ENCODE measurements at regions not wholly inside any gene's neighbourhood (a gene's known extent, or its start where the extent isn't known, plus 50 kb on each side); places are given as distances from the start of the nearest gene placed in this dataset.

DNA sequence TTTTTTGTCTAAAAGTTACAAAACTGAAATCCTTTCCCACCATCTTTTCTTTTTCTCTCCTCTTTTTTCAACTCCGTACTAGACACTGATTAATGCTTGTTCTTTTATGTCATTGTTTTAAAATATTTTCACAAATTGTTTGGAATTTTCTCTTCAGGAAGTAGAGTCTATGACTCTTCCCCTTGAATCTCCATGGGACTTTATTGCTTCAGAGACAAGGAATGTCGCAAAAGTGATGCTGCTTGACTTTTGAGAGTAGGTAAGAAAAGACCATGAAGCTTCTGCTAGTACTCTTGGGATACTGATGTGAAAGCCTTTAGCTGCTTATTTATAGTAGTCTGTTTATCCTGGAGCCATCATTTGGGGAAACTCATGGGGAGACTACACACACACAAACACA lies 260.1 kb upstream of the SLC10A2 start:
- TF ChIP-seq RAD21 (IDR thresholded peaks at IDR 0.05; ENCODE audit: low read depth), result no peak
- no peak for TF ChIP-seq TAF1 (IDR thresholded peaks at IDR 0.05; ENCODE audit: low read depth)
- TF ChIP-seq, protein P1, sequence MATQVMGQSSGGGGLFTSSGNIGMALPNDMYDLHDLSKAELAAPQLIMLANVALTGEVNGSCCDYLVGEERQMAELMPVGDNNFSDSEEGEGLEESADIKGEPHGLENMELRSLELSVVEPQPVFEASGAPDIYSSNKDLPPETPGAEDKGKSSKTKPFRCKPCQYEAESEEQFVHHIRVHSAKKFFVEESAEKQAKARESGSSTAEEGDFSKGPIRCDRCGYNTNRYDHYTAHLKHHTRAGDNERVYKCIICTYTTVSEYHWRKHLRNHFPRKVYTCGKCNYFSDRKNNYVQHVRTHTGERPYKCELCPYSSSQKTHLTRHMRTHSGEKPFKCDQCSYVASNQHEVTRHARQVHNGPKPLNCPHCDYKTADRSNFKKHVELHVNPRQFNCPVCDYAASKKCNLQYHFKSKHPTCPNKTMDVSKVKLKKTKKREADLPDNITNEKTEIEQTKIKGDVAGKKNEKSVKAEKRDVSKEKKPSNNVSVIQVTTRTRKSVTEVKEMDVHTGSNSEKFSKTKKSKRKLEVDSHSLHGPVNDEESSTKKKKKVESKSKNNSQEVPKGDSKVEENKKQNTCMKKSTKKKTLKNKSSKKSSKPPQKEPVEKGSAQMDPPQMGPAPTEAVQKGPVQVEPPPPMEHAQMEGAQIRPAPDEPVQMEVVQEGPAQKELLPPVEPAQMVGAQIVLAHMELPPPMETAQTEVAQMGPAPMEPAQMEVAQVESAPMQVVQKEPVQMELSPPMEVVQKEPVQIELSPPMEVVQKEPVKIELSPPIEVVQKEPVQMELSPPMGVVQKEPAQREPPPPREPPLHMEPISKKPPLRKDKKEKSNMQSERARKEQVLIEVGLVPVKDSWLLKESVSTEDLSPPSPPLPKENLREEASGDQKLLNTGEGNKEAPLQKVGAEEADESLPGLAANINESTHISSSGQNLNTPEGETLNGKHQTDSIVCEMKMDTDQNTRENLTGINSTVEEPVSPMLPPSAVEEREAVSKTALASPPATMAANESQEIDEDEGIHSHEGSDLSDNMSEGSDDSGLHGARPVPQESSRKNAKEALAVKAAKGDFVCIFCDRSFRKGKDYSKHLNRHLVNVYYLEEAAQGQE (IDR thresholded peaks at IDR 0.05; ENCODE audit: low read depth), result no peak
- no peak for TF ChIP-seq YY1 (IDR thresholded peaks at IDR 0.05; ENCODE audit: low read depth)
